ENCODE measurements at regions not wholly inside any gene's neighbourhood (a gene's known extent, or its start where the extent isn't known, plus 50 kb on each side); places are given as distances from the start of the nearest gene placed in this dataset.

GRCh38 chr5:68433923-68434879 is 218.6 kb downstream of the PIK3R1 start (continued):
- TF ChIP-seq ZNF529 (tag by site-specific recombination; IDR thresholded peaks at IDR 0.05; ENCODE audit: insufficient replicate concordance): no peak
- TF ChIP-seq ZNF132 (tag by site-specific recombination; IDR thresholded peaks at IDR 0.05; ENCODE audit: borderline replicate concordance): no peak
- no peak for TF ChIP-seq ZNF10 (tag by site-specific recombination; IDR thresholded peaks at IDR 0.05)
- no peak for TF ChIP-seq GLI2 (tag by site-specific recombination; IDR thresholded peaks at IDR 0.05; ENCODE audit: borderline replicate concordance, low read depth)
- no peak for TF ChIP-seq ZNF626 (tag by site-specific recombination; IDR thresholded peaks at IDR 0.05)
- TF ChIP-seq ZNF341 (tag by site-specific recombination; IDR thresholded peaks at IDR 0.05; ENCODE audit: low read depth): no peak
- TF ChIP-seq ZFP3 (tag by site-specific recombination; IDR thresholded peaks at IDR 0.05; ENCODE audit: low read depth): no peak
- TF ChIP-seq ZNF501 (tag by site-specific recombination; IDR thresholded peaks at IDR 0.05): no peak
- TF ChIP-seq ZNF639 (tag by site-specific recombination; IDR thresholded peaks at IDR 0.05): no peak
- no peak; the same call in 1 of the 2 replicates for TF ChIP-seq ZBTB21 (tag by site-specific recombination; IDR thresholded peaks at IDR 0.05)
- peak; percentile 56 for TF ChIP-seq ZNF335 (tag by site-specific recombination; conservative IDR thresholded peaks at IDR 0.05)
- TF ChIP-seq ZNF518A (tag by site-specific recombination; conservative IDR thresholded peaks at IDR 0.05; ENCODE audit: low read depth): peak; percentile 39; the same call in 1 of the 2 replicates
- TF ChIP-seq ZNF670 (tag by site-specific recombination; IDR thresholded peaks at IDR 0.05; ENCODE audit: low read depth): no peak
- no peak for TF ChIP-seq ZSCAN30 (tag by site-specific recombination; IDR thresholded peaks at IDR 0.05)
- TF ChIP-seq ZNF488 (tag by site-specific recombination; IDR thresholded peaks at IDR 0.05): no peak
- TF ChIP-seq ZNF426 (tag by site-specific recombination; IDR thresholded peaks at IDR 0.05): no peak
- no peak for TF ChIP-seq ZNF112 (tag by site-specific recombination; IDR thresholded peaks at IDR 0.05)
- TF ChIP-seq ZNF366 (tag by site-specific recombination; conservative IDR thresholded peaks at IDR 0.05): peak; percentile 35; the same call in 1 of the 2 replicates
- no peak for TF ChIP-seq ZBTB6 (tag by site-specific recombination; IDR thresholded peaks at IDR 0.05)
- no peak for TF ChIP-seq KLF7 (tag by site-specific recombination; IDR thresholded peaks at IDR 0.05; ENCODE audit: borderline replicate concordance)
- no peak for TF ChIP-seq ZNF610 (tag by site-specific recombination; IDR thresholded peaks at IDR 0.05; ENCODE audit: borderline replicate concordance)
- TF ChIP-seq ZNF449 (tag by site-specific recombination; IDR thresholded peaks at IDR 0.05): no peak
- TF ChIP-seq ZNF324 (tag by site-specific recombination; IDR thresholded peaks at IDR 0.05): no peak
- TF ChIP-seq ZNF777 (tag by site-specific recombination; IDR thresholded peaks at IDR 0.05; ENCODE audit: borderline replicate concordance): no peak
- TF ChIP-seq YY2 (tag by site-specific recombination; IDR thresholded peaks at IDR 0.05): no peak
- TF ChIP-seq KLF17 (tag by site-specific recombination; IDR thresholded peaks at IDR 0.05): no peak
- TF ChIP-seq ZBTB7A (tag by site-specific recombination; IDR thresholded peaks at IDR 0.05; ENCODE audit: low read depth): no peak
- TF ChIP-seq ZNF76 (tag by site-specific recombination; IDR thresholded peaks at IDR 0.05; ENCODE audit: borderline replicate concordance, low read depth): no peak
